NCI-H128 (cell line): ENCODE measurements at regions not wholly inside any gene's neighbourhood (a gene's known extent, or its start where the extent isn't known, plus 50 kb on each side); places are given as distances from the start of the nearest gene placed in this dataset.

Source experiments
- DNase-seq: peaks from one replicate; lab custom pipeline; 2025; ENCODE audit not compliant: unreplicated experiment; lab: John Stamatoyannopoulos, UW

- no peak for DNase-seq
Measured at GRCh38 chr1:218135371-218135770, 149.7 kb upstream of the RRP15 start.

- no peak for DNase-seq
Measured at GRCh38 chr1:218139761-218140160, 145.3 kb upstream of the RRP15 start.

GRCh38 chr1:218156595-218156994 is 128.5 kb upstream of the RRP15 start:
- peak; percentile 27 for DNase-seq

GRCh38 chr1:218163371-218163770 is 121.7 kb upstream of the RRP15 start:
- no peak for DNase-seq

GRCh38 chr1:218164111-218164929 is 120.8 kb upstream of the RRP15 start:
- DNase-seq = peak; percentile 22

- DNase-seq = no peak
Measured at GRCh38 chr1:218164930-218165700, 120.0 kb upstream of the RRP15 start.

GRCh38 chr1:218165701-218166114 is 119.4 kb upstream of the RRP15 start:
- no peak for DNase-seq

- DNase-seq = no peak
Measured at GRCh38 chr1:218166268-218166945, 118.7 kb upstream of the RRP15 start.

GRCh38 chr1:218171302-218171893 is 113.7 kb upstream of the RRP15 start:
- peak; percentile 25 for DNase-seq

GRCh38 chr1:218182455-218182854 is 102.6 kb upstream of the RRP15 start:
- no peak for DNase-seq

GRCh38 chr1:218200979-218201378 is 84.1 kb upstream of the RRP15 start:
- no peak for DNase-seq

GRCh38 chr1:218201601-218202000 is 83.5 kb upstream of the RRP15 start:
- no peak for DNase-seq

- DNase-seq = no peak
Measured at GRCh38 chr1:218205721-218206120, 79.4 kb upstream of the RRP15 start.

GRCh38 chr1:218207194-218207593 is 77.9 kb upstream of the RRP15 start:
- DNase-seq = no peak

GRCh38 chr1:218209351-218209861 is 75.7 kb upstream of the RRP15 start:
- no peak for DNase-seq

GRCh38 chr1:218211241-218211640 is 73.9 kb upstream of the RRP15 start:
- DNase-seq = no peak

GRCh38 chr1:218217040-218217439 is 68.1 kb upstream of the RRP15 start:
- DNase-seq = no peak

- DNase-seq = no peak
Measured at GRCh38 chr1:218219460-218219859, 65.6 kb upstream of the RRP15 start.

- no peak for DNase-seq
Measured at GRCh38 chr1:218224101-218224500, 61.0 kb upstream of the RRP15 start.

- DNase-seq = no peak
Measured at GRCh38 chr1:218226005-218226404, 59.1 kb upstream of the RRP15 start.
